ENCODE measurements at regions not wholly inside any gene's neighbourhood (a gene's known extent, or its start where the extent isn't known, plus 50 kb on each side); places are given as distances from the start of the nearest gene placed in this dataset.

DNA sequence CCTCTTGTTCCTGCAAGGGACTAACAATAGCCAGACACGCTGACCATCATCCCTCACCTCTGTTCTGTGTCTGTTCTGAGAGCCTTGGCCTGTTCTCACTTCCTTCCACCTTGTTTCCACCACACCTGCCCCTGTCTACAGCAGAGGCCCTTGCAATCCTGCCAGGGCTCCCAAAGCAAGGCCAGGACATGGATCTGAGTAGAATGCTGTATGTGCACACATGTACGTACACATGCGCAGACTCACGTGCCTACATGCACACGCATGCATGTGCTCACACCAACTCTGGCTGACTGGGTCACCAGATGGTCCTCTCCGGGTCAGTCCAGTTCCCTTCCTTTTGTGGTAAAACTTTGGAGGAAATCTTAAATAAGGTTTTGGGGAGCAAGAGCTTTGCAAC, 133.0 kb upstream of the C14orf180 start:
- POLR2A ChIA-PET (ENCODE audit: low non-redundant PET) = no interaction called here
- no peaks in the 10 kb centered on the region for H3K4me1 ChIP-seq (ENCODE audit: insufficient read depth, low read length, poor library complexity, severe bottlenecking)
- H3K9me3 ChIP-seq (ENCODE audit: low read depth, low read length, poor library complexity, severe bottlenecking) = peaks cover 12% of the 10 kb centered on the region
- no peaks in the 10 kb centered on the region for H3K36me3 ChIP-seq (ENCODE audit: insufficient read depth, low read length, poor library complexity, severe bottlenecking)
- H3K27ac ChIP-seq (ENCODE audit: low read depth, low read length, poor library complexity, severe bottlenecking) = no peak overlapping the region
- TF ChIP-seq EZH2 (IDR thresholded peaks at IDR 0.05; ENCODE audit: borderline replicate concordance, low read depth, low read length, poor library complexity, severe bottlenecking) = no peak
- TF ChIP-seq, protein P1, sequence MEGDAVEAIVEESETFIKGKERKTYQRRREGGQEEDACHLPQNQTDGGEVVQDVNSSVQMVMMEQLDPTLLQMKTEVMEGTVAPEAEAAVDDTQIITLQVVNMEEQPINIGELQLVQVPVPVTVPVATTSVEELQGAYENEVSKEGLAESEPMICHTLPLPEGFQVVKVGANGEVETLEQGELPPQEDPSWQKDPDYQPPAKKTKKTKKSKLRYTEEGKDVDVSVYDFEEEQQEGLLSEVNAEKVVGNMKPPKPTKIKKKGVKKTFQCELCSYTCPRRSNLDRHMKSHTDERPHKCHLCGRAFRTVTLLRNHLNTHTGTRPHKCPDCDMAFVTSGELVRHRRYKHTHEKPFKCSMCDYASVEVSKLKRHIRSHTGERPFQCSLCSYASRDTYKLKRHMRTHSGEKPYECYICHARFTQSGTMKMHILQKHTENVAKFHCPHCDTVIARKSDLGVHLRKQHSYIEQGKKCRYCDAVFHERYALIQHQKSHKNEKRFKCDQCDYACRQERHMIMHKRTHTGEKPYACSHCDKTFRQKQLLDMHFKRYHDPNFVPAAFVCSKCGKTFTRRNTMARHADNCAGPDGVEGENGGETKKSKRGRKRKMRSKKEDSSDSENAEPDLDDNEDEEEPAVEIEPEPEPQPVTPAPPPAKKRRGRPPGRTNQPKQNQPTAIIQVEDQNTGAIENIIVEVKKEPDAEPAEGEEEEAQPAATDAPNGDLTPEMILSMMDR (conservative IDR thresholded peaks at IDR 0.05; ENCODE audit: low read depth, low read length) = no peak
- DNase-seq (ENCODE audit: low spot score) = no peak
- peaks cover 30% of the 10 kb centered on the region for H3K27me3 ChIP-seq (replicated peaks; ENCODE audit: insufficient read depth, low read depth, low read length, poor library complexity)
- intact Hi-C loops (cut with micrococcal nuclease; ENCODE audit: unreplicated experiment) = no loop called here
- H3K4me3 ChIP-seq (ENCODE audit: low read depth, low read length, poor library complexity, severe bottlenecking) = no peak overlapping the region
- BruUV-seq (replicated peaks) = no TSS peak
- CTCF ChIA-PET = no interaction called here

DNA sequence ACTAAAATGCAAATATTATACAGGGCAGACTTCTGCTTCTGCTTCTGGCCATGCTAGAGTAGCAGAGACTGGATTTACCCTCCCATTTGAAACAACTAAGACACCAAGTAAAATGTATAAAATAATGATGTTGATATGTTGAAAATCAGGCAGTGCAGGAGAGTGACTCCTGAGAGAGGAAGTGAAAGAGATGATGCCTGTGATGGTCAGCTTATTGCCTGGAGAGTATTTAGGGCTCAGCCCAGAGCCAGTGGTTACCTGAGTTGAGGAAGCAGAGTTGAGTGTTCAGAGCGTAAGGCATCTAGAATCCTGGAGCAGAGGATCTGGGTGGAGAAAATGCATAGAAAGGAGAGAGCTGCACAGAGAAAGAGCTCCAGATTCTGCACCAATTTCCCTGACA, 131.8 kb upstream of the C14orf180 start:
- TF ChIP-seq EZH2 (IDR thresholded peaks at IDR 0.05; ENCODE audit: borderline replicate concordance, low read depth, low read length, poor library complexity, severe bottlenecking) = no peak
- TF ChIP-seq, protein P1 (conservative IDR thresholded peaks at IDR 0.05; ENCODE audit: low read depth, low read length) = no peak
- ChIA-PET CTCF (no interaction called here), POLR2A (ENCODE audit: low non-redundant PET) (no interaction called here)
- Histone ChIP-seq H3K27me3 (replicated peaks; ENCODE audit: insufficient read depth, low read depth, low read length, poor library complexity) (peaks cover 38% of the 10 kb centered on the region), H3K4me1 (ENCODE audit: insufficient read depth, low read length, poor library complexity, severe bottlenecking) (no peaks in the 10 kb centered on the region), H3K36me3 (ENCODE audit: insufficient read depth, low read length, poor library complexity, severe bottlenecking) (no peaks in the 10 kb centered on the region), H3K27ac (ENCODE audit: low read depth, low read length, poor library complexity, severe bottlenecking) (no peak overlapping the region), H3K4me3 (ENCODE audit: low read depth, low read length, poor library complexity, severe bottlenecking) (no peak overlapping the region), H3K9me3 (ENCODE audit: low read depth, low read length, poor library complexity, severe bottlenecking) (peaks cover 12% of the 10 kb centered on the region)
- intact Hi-C loops (cut with micrococcal nuclease; ENCODE audit: unreplicated experiment) = no loop called here
- BruUV-seq (replicated peaks) = no TSS peak
- no peak for DNase-seq (ENCODE audit: low spot score)

DNA sequence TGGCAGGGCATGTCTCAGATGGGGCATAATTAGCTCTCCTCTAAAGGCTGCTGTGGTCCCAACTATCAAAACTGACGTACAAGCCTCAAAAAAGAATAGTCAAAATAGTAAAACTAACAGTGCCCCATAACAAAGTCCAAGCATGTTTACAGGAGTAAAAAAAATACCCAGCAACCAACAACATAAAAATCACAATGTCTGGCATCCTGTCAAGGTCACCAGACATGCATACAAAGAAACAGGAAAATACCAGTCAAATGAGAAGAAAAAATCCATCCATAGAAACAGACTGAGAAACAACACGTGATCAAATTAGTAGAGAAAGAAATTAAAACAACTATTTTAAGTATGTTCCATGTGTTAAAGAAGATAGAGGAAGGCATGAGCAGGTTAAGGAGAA, 131.2 kb upstream of the C14orf180 start:
- Histone ChIP-seq H3K36me3 (ENCODE audit: insufficient read depth, low read length, poor library complexity, severe bottlenecking) (no peaks in the 10 kb centered on the region), H3K9me3 (ENCODE audit: low read depth, low read length, poor library complexity, severe bottlenecking) (peaks cover 12% of the 10 kb centered on the region), H3K27me3 (replicated peaks; ENCODE audit: insufficient read depth, low read depth, low read length, poor library complexity) (peaks cover 44% of the 10 kb centered on the region), H3K4me1 (ENCODE audit: insufficient read depth, low read length, poor library complexity, severe bottlenecking) (no peaks in the 10 kb centered on the region), H3K4me3 (ENCODE audit: low read depth, low read length, poor library complexity, severe bottlenecking) (no peak overlapping the region), H3K27ac (ENCODE audit: low read depth, low read length, poor library complexity, severe bottlenecking) (no peak overlapping the region)
- intact Hi-C loops (cut with micrococcal nuclease; ENCODE audit: unreplicated experiment) = no loop called here
- no peak for DNase-seq (ENCODE audit: low spot score)
- no TSS peak for BruUV-seq (replicated peaks)
- POLR2A ChIA-PET (ENCODE audit: low non-redundant PET) = no interaction called here
- no peak for TF ChIP-seq EZH2 (IDR thresholded peaks at IDR 0.05; ENCODE audit: borderline replicate concordance, low read depth, low read length, poor library complexity, severe bottlenecking)
- TF ChIP-seq, protein P1 (conservative IDR thresholded peaks at IDR 0.05; ENCODE audit: low read depth, low read length) = no peak
- CTCF ChIA-PET = no interaction called here
